HepG2 (cell line): ENCODE measurements at regions not wholly inside any gene's neighbourhood (a gene's known extent, or its start where the extent isn't known, plus 50 kb on each side); places are given as distances from the start of the nearest gene placed in this dataset.

ENCODE experiments used
- ATAC-seq: fragments of 200-7000 bp; cut with Tn5 transposase; 3 replicates; pipeline ENCODE4 v1.9.1; 2020; ENCODE audit warnings: mild to moderate bottlenecking, moderate library complexity
- BruUV-seq: library from RNA; stranded (reverse); fragments of 400-500 nt; replicated peaks from 2 replicates; lab custom pipeline; 2021; lab: Mats Ljungman, UMichigan
- CTCF ChIA-PET: fragments of 300-600 bp; formaldehyde crosslinking; extraction: SDS; loops from one replicate; lab custom pipeline; 2021; ENCODE audit warnings: low total read pairs, inconsistent platforms, low intra/inter-chr PET ratio; lab: Yijun Ruan, JAX
- POLR2A ChIA-PET: fragments of 350-600 bp; sonication (Branson Sonifier 250); formaldehyde crosslinking; loops from one replicate; lab custom pipeline; 2020; ENCODE audit warnings: antibody characterized with exemption, inconsistent platforms; lab: Yijun Ruan, JAX
- DNase-seq: peaks from one replicate; pipeline ENCODE4 v3.0.0-alpha.2; 2015; ENCODE audit warnings: low spot score
- FAIRE-seq: peaks from 3 replicates; lab custom pipeline; 2011; peaks lifted over from hg19 to GRCh38; lab: Jason Lieb, UNC
- H2AFZ ChIP-seq: one replicate; pipeline ENCODE4 v1.6.1; 2011; ENCODE audit warnings: low read length, inconsistent platforms
- H3K27ac ChIP-seq: fragments of 300-600 bp; 3 replicates; pipeline ENCODE4 v1.8.0; 2011; ENCODE audit warnings: mixed run types, mild to moderate bottlenecking, mixed read lengths, low read length, inconsistent platforms; ENCODE audit not compliant: insufficient read depth; ENCODE audit errors: extremely low read length
- H3K27me3 ChIP-seq, 2 experiments: fragments of 200-600 bp in 1 of 2; 2 replicates in 1 of 2; 3 replicates in 1 of 2; pipeline versions ENCODE4 v1.6.0 to v1.8.0; 2011; ENCODE audit warnings: low read length in 2 of 2, mild to moderate bottlenecking in 2 of 2, moderate library complexity in 2 of 2, inconsistent platforms in 1 of 2; ENCODE audit not compliant: insufficient read depth in 2 of 2, control insufficient read depth in 1 of 2
- H3K36me3 ChIP-seq, 2 experiments: fragments of 200-600 bp in 1 of 2; replicated peaks in 1 of 2; 2 replicates in 1 of 2; 3 replicates in 1 of 2; pipeline versions ENCODE4 v1.5.1 to v1.8.0; 2011; ENCODE audit warnings: low read length in 2 of 2, inconsistent platforms in 1 of 2; ENCODE audit not compliant: insufficient read depth in 2 of 2, control insufficient read depth in 1 of 2
- H3K4me1 ChIP-seq: 2 replicates; pipeline ENCODE4 v1.5.1; 2012; ENCODE audit warnings: low read length, inconsistent platforms; ENCODE audit not compliant: insufficient read depth
- H3K4me2 ChIP-seq: 2 replicates; pipeline ENCODE4 v1.6.0; 2011; ENCODE audit warnings: low read depth, low read length, inconsistent platforms
- H3K4me3 ChIP-seq, 3 experiments: fragments of 200-600 bp in 1 of 3; sonication (generic), shearing (Covaris generic) in 1 of 3; replicated peaks in 1 of 3; 2 replicates each; pipeline ENCODE4 v1.5.1; 2011 to 2016; ENCODE audit warnings: low read length in 3 of 3, inconsistent platforms in 2 of 3, low read depth in 2 of 3, mild to moderate bottlenecking in 2 of 3, control low read depth in 1 of 3, mixed read lengths in 1 of 3; ENCODE audit not compliant: insufficient read depth in 1 of 3
- H3K79me2 ChIP-seq: one replicate; pipeline ENCODE4 v1.6.1; 2011; ENCODE audit warnings: low read length, inconsistent platforms; ENCODE audit not compliant: insufficient read depth
- H3K9ac ChIP-seq: 2 replicates; pipeline ENCODE4 v1.6.0; 2011; ENCODE audit warnings: mild to moderate bottlenecking, low read depth, low read length, inconsistent platforms; ENCODE audit not compliant: insufficient read depth
- H3K9me3 ChIP-seq: 2 replicates; pipeline ENCODE4 v1.5.1; 2012; ENCODE audit warnings: mild to moderate bottlenecking, low read length
- H4K20me1 ChIP-seq: 2 replicates; pipeline ENCODE4 v1.6.0; 2011; ENCODE audit warnings: inconsistent platforms, mild to moderate bottlenecking, low read length, moderate library complexity; ENCODE audit not compliant: insufficient read depth
- CCDC6 ChIP-seq: sonication (generic); formaldehyde crosslinking; IDR thresholded peaks from 2 replicates; pipeline ENCODE4 v1.8.1; 2022; ENCODE audit warnings: mild to moderate bottlenecking, missing genetic modification reagents, moderate library complexity
- DBP ChIP-seq: sonication (generic); formaldehyde crosslinking; IDR thresholded peaks from 2 replicates; pipeline ENCODE4 v1.4.0; 2020; ENCODE audit warnings: missing genetic modification reagents; ENCODE audit errors: not compliant biosample characterization
- DPF2 ChIP-seq: sonication (generic); formaldehyde crosslinking; IDR thresholded peaks from 2 replicates; pipeline ENCODE4 v1.4.0; 2020; ENCODE audit warnings: mild to moderate bottlenecking, low read depth, missing genetic modification reagents, borderline replicate concordance
- MTA3 ChIP-seq: sonication (generic); formaldehyde crosslinking; IDR thresholded peaks from 2 replicates; pipeline ENCODE4 v1.4.0; 2020; ENCODE audit warnings: missing genetic modification reagents
- NCOR1 ChIP-seq: fragments of 200-600 bp; sonication (generic); IDR thresholded peaks from 2 replicates; pipeline ENCODE4 v1.7.0; 2017; ENCODE audit warnings: antibody characterized with exemption, low read length, borderline replicate concordance
- RNF219 ChIP-seq: sonication (generic); formaldehyde crosslinking; IDR thresholded peaks from 2 replicates; pipeline ENCODE4 v1.5.0; 2020; ENCODE audit warnings: mild to moderate bottlenecking, missing genetic modification reagents
- THRA ChIP-seq: sonication (generic); formaldehyde crosslinking; IDR thresholded peaks from 2 replicates; pipeline ENCODE4 v1.4.0; 2020; ENCODE audit warnings: missing genetic modification reagents, borderline replicate concordance
- ZNF207 ChIP-seq: fragments of 450-650 bp; IDR thresholded peaks from 2 replicates; pipeline ENCODE4 v1.6.1; 2016; ENCODE audit warnings: antibody characterized with exemption, borderline replicate concordance
- ZNF580 ChIP-seq: IDR thresholded peaks from 2 replicates; pipeline ENCODE4 v1.6.1; 2016; ENCODE audit warnings: low read depth, borderline replicate concordance
- ZSCAN9 ChIP-seq: IDR thresholded peaks from 2 replicates; pipeline ENCODE4 v1.6.1; 2016; ENCODE audit warnings: borderline replicate concordance
- WGBS: methylation state at CpG from one replicate; pipeline ENCODE4 v1.1.6; 2017; ENCODE audit warnings: low lambda C conversion rate; 5-methylcytosine and 5-hydroxymethylcytosine counted together
- in situ Hi-C: cut with HindIII; loops from 2 replicates; pipeline ENCODE4 v1.10.0; 2017; ENCODE audit warnings: low pct_unique_long_range_greater_than_20kb; ENCODE audit not compliant: extremely low pct_ligation_motif_present
- intact Hi-C: fragments of 100-400 bp; cut with micrococcal nuclease; formaldehyde crosslinking; loops from one replicate; pipeline ENCODE4 v1.10.0; 2022; ENCODE audit not compliant: unreplicated experiment

- TF ChIP-seq RNF219 (CRISPR knock-in tag), result no peak
- no peak for TF ChIP-seq CCDC6
Measured at GRCh38 chr4:27946799-27947198, 1086.2 kb downstream of the STIM2 start (continued).

DNA sequence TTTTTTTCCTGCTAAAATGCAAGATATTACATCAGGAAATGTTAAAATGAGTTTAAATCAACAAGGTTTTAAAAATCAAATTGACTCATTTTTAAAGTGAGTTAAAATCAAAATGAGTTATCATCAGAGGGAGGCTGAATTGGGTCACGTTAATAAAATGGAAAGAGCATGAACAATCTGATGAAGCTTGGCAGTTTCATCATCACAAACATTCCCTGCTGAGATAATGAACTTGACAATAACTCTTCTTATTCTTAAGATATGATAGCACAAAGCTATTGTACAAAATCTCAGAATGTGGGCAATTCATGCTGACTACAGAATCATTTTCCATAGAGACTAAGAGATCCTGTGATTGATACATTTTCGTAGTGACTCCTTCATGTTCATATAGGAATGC, 1086.7 kb downstream of the STIM2 start:
- ChIA-PET POLR2A (no interaction called here), CTCF (no interaction called here)
- in situ Hi-C loops (no loop called here), intact Hi-C loops (no loop called here)
- Histone ChIP-seq H2AFZ (no peak overlapping the region), H3K4me2 (no peak overlapping the region), H3K4me1 (no peaks in the 10 kb centered on the region), H3K4me3 (no peak overlapping the region), H3K27ac (no peak overlapping the region), H3K79me2 (no peaks in the 10 kb centered on the region), H3K9ac (no peak overlapping the region), H3K27me3 (no peaks in the 10 kb centered on the region), H3K9me3 (peaks cover 41% of the 10 kb centered on the region), H3K36me3 (no peaks in the 10 kb centered on the region), H4K20me1 (no peaks in the 10 kb centered on the region)
- WGBS, result 0% methylated on average over 2 of the region's 2 CpGs
- BruUV-seq, result no TSS peak
- ATAC-seq (no peak), DNase-seq (no peak), FAIRE-seq (no peak)
- TF ChIP-seq DPF2 (CRISPR knock-in tag) (no peak), ZNF207 (no peak), ZNF580 (no peak), DBP (no peak), THRA (CRISPR knock-in tag) (no peak), ZSCAN9 (CRISPR knock-in tag) (no peak), NCOR1 (no peak), MTA3 (no peak)
